HK-2 (cell line): ENCODE measurements at regions not wholly inside any gene's neighbourhood (a gene's known extent, or its start where the extent isn't known, plus 50 kb on each side); places are given as distances from the start of the nearest gene placed in this dataset.
A peak's percentile ranks its signal among the peaks of the same experiment; 100 is the strongest.
"Not testable (repeated sequence)": the region's sequence is repeated elsewhere in the genome, so short reads cannot be mapped to it uniquely, and the experiment has no call there.

Experiments
- DNase-seq: peaks from one replicate; pipeline ENCODE4 v3.0.0-alpha.2; 2018; ENCODE audit not compliant: unreplicated experiment

DNA sequence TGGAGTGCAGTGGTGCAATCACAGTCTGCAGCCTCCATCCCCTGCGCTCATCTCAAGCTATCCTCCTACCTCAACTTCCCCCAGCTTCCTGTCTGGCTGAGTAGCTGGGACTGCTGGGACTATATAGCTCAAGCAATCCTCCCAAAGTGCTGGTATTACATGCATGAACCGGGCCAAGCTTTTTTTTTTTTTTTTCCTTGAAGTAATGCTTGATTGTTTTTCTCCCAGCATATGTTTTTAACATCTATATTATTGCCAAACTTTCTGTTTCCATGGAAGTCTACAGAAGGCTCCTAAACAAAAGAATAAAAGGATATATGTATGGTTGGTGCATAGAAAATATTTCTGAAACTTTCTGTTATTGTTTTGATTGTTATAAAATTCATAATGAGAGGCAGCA lies 853.6 kb downstream of the KCNA4 start:
- DNase-seq, result no peak

- no peak for DNase-seq
Observed at GRCh38 chr11:29162491-29162890, 854.3 kb downstream of the KCNA4 start.

DNA sequence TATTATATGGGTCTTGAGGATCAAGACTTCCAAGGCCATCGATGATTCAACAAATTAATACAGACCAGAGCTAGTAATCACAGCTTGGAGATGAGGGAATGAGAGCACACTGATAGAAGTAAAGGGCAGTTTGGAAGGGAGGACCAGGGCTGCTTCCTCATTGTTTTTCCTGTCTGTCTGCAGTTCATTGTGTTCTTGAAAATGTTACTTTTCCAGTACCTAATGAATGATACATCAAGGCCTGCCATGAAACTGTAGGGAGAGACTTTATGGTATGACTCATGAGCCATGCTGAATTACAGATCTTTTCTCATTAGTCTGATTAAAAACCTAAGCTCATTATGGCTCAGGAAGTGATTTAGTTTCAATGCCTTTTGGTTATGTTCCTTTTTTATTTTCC lies 855.6 kb downstream of the KCNA4 start:
- DNase-seq, result no peak

DNA sequence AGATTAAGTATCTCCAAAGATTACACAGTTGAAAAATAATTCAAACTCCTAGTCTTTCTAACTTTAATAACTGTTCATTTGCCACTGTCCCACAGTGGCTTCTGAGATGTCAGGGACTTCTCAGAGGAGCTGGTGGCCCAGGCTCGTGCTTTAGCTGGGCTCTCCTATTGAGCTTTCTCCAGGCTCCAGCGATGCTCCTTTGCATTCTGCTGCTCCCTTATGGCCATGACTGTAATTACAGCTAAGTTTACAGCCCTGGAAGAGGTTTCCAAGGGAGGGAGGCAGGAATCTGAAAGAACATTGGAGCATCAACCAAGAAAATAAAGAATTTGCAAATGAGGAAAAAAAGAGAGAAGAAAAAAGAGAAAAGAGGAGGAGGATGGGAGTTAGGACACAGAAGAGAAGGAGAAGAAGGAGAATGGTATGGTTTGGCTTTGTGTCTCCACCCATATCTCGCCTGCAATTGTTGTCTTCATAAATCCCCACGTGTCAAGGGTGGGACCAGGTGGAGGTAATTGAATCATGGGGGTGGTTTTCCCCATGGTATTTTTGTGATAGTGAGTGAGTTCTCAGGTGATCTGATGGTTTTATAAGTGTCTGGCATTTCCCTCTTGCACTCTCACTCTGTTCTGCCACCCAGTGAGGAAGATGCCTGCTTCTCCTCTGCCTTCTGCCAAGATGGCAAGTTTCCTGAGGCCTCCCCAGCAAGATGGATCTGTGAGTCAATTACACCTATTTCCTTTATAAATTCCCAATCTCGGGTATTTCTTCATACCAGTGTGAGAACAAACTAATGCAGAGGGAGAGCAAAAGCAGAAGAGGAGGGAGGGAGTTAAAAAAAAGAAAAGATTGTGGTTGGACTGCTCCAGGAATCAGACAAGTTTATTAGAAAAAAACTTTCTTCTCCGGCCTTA lies 857.0 kb downstream of the KCNA4 start:
- DNase-seq, result peak; percentile 35

- no peak for DNase-seq
Observed at GRCh38 chr11:29153078-29153477, 863.8 kb downstream of the KCNA4 start.

DNA sequence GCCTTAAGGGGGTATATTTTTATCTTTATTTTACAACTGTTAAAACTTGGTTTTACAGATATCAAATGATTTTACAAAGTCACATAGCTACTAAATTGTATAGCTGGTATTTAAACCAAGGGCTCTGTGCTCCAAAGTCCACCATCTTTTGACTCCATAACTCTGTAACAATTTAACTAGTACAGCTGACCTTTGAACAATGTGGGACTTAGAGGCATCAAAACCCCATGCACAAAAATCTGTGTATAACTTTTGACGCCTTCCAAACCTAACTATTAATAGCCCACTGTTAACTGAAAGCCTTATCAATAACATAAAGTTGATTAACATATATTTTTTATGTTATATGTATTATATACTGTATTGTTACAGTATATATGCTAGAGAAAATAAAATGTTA lies 874.3 kb downstream of the KCNA4 start:
- DNase-seq, result not testable (repeated sequence)

DNA sequence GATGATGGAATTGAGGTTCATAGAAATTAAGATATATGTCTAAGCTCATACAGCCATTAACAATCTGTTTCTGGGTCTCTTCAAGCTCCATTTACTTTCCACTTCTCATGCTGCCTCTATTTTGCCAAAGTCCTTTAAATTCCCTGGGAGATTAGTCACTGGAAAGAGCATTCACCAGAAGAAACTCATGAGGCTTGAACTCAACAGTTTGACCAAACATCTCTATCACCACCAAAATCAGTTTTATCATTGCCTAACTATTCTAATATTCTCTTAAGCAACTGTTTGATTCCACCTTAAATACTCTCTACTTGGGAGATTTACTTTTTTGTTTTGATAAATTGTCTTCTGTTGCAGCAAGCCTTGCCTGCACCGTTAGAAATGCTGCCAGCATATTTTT lies 881.3 kb downstream of the KCNA4 start:
- no peak for DNase-seq

DNA sequence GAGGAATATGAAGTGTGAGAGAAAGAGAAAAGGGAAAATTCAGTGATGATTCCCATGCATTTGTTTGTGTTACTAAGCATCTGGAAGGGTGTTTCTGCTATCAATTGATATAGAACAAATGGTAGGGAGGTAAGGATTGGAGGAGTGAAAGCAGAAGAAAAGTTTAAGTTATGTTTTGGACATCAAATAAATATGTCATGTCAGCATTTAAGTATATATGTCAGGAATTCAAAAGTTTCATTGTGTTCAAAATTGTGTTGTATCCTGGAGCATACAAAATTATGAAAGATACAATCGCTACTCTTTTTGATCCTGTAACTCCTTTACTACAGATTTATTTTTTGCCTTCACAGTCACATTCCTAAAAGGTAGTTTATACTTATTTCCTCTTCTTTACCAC lies 885.8 kb downstream of the KCNA4 start:
- DNase-seq, result no peak

DNA sequence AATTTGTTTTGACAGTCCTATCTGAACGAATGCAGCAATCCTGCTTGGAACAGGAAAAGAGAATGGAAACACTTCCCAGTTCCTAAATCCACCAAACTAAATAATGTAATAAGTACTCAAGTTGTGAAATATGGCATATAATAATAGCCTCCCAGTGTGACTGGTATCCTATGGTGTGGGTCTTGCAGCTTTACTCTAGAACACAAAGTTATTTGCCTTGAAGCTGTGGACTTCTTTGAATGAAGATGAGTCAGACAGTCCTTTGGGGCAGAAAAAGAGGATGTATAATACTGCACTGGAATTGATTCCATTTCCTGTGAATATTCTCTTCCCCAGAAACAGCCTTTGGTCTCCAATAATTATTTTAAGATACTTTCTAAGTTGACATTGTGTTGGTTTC lies 887.0 kb downstream of the KCNA4 start:
- no peak for DNase-seq

GRCh38 chr11:29127461-29127860 lies 889.4 kb downstream of the KCNA4 start:
- no peak for DNase-seq

- DNase-seq, result no peak
Observed at GRCh38 chr11:29125606-29126005, 891.2 kb downstream of the KCNA4 start.

GRCh38 chr11:29124470-29124869 lies 892.4 kb downstream of the KCNA4 start:
- DNase-seq, result no peak

DNA sequence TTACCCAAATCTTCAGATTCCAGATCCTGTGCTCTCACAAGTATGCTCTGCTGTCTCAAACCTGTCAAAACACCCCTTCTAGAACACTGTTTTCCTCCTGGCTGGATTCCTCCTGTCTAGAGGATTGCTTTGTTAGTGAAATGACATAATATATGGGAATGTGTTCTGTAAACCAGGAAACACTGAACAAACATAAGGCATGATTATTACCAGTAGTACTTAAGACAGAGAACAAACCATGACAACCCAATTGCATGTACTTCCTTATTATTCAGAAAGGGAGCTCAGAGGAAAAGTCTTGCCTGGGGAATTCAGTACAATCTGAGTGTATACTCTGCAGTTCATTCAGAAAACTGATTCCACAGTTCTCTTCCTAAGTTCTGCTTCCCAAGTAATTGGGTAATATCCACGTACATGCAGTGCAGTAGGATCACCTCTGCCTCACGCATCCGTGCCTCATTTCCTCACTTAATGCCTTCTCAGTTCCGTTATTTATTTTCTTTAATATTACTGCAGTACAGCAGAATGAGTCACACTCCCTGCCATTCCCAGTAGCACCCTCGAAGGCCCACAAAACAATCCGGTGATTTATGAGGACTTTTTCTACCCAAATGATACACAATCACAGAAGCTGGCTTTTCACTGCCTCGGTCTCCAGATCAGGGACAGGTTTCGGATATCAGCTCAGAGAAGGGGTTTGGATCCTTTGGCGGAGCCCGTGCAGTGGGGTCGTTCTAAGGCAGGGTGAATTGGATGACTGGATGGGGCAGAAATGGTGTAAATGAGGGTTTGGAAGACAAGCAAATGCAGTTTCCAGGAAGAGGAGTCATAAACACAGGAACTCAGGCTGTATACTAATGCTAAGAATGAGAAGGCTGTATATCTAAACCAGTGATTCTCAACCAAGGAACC lies 896.9 kb downstream of the KCNA4 start:
- DNase-seq, result no peak

- no peak for DNase-seq
Observed at GRCh38 chr11:29119116-29119515, 897.7 kb downstream of the KCNA4 start.

- DNase-seq, result no peak
Observed at GRCh38 chr11:29100967-29101366, 915.9 kb downstream of the KCNA4 start.

DNA sequence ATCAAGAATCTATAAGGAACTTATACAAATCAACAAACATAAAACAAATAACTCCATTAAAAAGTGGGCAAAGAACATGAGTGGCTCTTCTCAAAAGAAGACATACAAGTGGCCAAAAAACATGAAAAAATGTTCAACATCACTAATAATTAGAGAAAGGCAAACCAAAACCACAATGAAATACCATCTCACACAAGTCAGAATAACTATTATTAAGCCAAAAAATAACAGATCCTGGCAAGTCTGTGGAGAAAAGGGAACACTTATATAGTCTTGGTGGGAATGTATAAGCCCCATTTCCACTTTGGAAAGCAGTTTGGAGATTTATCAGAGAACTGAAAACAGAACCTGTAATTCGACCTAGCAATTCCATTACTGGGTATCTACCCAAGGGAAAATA lies 921.0 kb downstream of the KCNA4 start:
- no peak for DNase-seq

DNA sequence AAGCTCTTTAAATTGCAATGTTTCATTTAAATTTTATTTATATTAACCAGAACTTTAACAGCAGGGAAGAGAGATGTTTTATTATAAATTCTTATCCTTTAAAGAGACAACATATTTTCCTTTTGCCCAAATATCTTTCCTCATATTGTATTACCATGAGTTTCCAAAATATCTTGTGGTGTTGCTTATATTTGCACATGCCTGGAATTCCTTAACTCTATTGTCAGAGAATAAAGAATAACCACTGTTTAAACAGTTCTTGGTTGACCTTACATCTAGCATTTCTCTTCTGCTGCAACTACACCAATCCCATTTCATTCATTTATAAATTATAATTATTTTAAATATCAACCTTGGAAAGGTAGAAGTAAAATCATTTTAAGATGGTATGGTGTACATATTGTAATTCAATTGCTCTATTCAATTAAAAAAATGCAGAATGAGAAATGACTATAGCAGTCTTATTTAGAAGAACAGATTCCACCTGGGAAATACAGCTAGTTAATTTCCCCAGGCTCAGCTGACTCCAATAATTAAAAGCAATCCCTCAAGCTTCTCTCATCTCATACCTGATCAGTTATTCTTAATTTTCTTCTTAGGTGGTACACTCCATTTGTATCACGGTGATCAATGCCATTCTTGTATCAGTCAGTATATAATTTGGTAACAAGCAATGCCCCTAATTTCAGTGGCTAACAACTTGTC lies 923.3 kb downstream of the KCNA4 start:
- DNase-seq, result no peak

DNA sequence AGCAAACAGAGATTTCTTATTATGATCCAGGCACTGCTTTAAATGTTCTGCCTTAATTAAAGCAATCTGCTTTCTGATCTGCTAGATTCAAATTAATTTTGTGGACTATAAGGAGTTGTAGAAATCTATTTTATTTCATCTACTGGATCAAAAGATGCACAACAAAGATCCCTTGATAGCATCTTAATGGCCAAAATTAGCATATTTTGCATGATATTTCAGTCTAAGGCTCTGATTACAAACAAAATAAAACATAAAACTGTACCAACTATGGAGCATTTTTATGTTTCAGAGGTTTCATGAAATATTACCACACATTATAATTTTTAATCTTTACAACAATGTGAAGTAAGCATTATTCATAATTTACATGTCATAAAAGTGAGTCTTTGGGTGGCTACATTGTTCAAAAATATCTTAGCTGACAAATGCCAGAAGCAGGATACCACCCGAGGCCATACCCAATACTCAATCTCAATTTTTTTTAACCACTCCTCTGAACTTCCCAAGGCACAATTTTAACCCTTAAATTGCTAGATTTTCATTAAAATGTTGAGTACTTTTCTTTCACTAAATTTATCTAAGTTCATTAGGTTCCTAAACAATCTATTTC lies 929.5 kb downstream of the KCNA4 start:
- no peak for DNase-seq

GRCh38 chr11:29075726-29076125 lies 941.1 kb downstream of the KCNA4 start:
- no peak for DNase-seq

- no peak for DNase-seq
Observed at GRCh38 chr11:29063630-29064361, 953.0 kb downstream of the KCNA4 start.

- DNase-seq, result no peak
Observed at GRCh38 chr11:29061452-29061851, 953.3 kb downstream of the METTL15 start.
